Stimulated activated CD8-positive, alpha-beta memory T cell treated with anti-CD3 and anti-CD28 coated beads, Interleukin-15, amount 100 ng/mL, for 48 hours (primary cell): ENCODE measurements at regions not wholly inside any gene's neighbourhood (a gene's known extent, or its start where the extent isn't known, plus 50 kb on each side); places are given as distances from the start of the nearest gene placed in this dataset.
"Not testable (repeated sequence)": the region's sequence is repeated elsewhere in the genome, so short reads cannot be mapped to it uniquely, and the experiment has no call there.

Source experiments
- DNase-seq, 2 donors: peaks; one replicate each; pipeline ENCODE4 v3.0.0-alpha.2; 2020; ENCODE audit warnings: low read depth in 2 of 2

- no peak for DNase-seq
Measured at GRCh38 chr5:131005963-131006684, 158.9 kb downstream of the HINT1 start.

- no peak for DNase-seq
Measured at GRCh38 chr5:131001507-131001906, 163.5 kb downstream of the HINT1 start.

- DNase-seq, result no peak
Measured at GRCh38 chr5:131000289-131000688, 164.8 kb downstream of the HINT1 start.

GRCh38 chr5:130996720-130997119 lies 168.3 kb downstream of the HINT1 start:
- DNase-seq, result not testable (repeated sequence)

GRCh38 chr5:130995851-130996250 lies 169.2 kb downstream of the HINT1 start:
- DNase-seq, result no peak

- no peak for DNase-seq
Measured at GRCh38 chr5:130995254-130995515, 169.9 kb downstream of the HINT1 start.

GRCh38 chr5:130994496-130995253 lies 170.4 kb downstream of the HINT1 start:
- no peak for DNase-seq

- no peak for DNase-seq
Measured at GRCh38 chr5:130992621-130993020, 172.4 kb downstream of the HINT1 start.

GRCh38 chr5:130992095-130992494 lies 173.0 kb downstream of the HINT1 start:
- DNase-seq, result no peak

GRCh38 chr5:130985776-130986175 lies 179.3 kb downstream of the HINT1 start:
- DNase-seq, result no peak

- no peak for DNase-seq
Measured at GRCh38 chr5:130981663-130982062, 183.4 kb downstream of the HINT1 start.

GRCh38 chr5:130978475-130978874 lies 186.6 kb downstream of the HINT1 start:
- DNase-seq, result no peak

- DNase-seq, result no peak
Measured at GRCh38 chr5:130976493-130976892, 188.6 kb downstream of the HINT1 start.

GRCh38 chr5:130975847-130976246 lies 189.2 kb downstream of the HINT1 start:
- DNase-seq, result no peak

GRCh38 chr5:130975299-130975698 lies 189.8 kb downstream of the HINT1 start:
- DNase-seq, result no peak

- DNase-seq, result no peak
Measured at GRCh38 chr5:130974021-130974683, 190.9 kb downstream of the HINT1 start.

- DNase-seq, result no peak
Measured at GRCh38 chr5:130966990-130967525, 198.0 kb downstream of the HINT1 start.

- DNase-seq, result no peak
Measured at GRCh38 chr5:130965920-130966319, 199.1 kb downstream of the HINT1 start.

GRCh38 chr5:130965360-130965759 lies 199.7 kb downstream of the HINT1 start:
- DNase-seq, result no peak

- DNase-seq, result no peak
Measured at GRCh38 chr5:130964231-130965202, 200.5 kb downstream of the HINT1 start.

- no peak for DNase-seq
Measured at GRCh38 chr5:130963798-130964197, 201.3 kb downstream of the HINT1 start.

- no peak for DNase-seq
Measured at GRCh38 chr5:130957151-130957550, 207.9 kb downstream of the HINT1 start.
